ENCODE measurements at regions not wholly inside any gene's neighbourhood (a gene's known extent, or its start where the extent isn't known, plus 50 kb on each side); places are given as distances from the start of the nearest gene placed in this dataset.

DNA sequence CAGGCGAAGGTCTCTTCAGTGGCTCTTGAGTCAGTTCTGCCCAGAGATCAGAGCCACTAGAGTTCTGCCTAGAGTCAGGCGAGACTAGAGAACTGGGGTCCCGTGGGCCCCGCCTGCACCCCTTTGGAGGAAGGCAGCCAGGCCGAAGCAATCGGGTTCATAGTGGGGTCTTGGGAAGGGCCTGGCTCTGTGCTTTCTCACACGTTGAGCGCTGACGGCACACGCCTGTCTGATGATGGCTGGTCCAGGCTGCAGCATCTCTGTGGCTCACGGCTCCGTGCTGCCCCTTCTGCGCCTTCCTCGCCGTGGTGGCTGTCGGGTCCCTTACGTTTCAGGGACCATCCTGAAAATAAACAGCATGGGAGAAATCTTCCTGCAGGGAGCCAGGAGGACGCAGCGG, 78.3 kb upstream of the RNU6ATAC start:
- TF ChIP-seq EZH2 (IDR thresholded peaks at IDR 0.05; ENCODE audit: borderline replicate concordance, low read length), result no peak
- TF ChIP-seq, protein P1, sequence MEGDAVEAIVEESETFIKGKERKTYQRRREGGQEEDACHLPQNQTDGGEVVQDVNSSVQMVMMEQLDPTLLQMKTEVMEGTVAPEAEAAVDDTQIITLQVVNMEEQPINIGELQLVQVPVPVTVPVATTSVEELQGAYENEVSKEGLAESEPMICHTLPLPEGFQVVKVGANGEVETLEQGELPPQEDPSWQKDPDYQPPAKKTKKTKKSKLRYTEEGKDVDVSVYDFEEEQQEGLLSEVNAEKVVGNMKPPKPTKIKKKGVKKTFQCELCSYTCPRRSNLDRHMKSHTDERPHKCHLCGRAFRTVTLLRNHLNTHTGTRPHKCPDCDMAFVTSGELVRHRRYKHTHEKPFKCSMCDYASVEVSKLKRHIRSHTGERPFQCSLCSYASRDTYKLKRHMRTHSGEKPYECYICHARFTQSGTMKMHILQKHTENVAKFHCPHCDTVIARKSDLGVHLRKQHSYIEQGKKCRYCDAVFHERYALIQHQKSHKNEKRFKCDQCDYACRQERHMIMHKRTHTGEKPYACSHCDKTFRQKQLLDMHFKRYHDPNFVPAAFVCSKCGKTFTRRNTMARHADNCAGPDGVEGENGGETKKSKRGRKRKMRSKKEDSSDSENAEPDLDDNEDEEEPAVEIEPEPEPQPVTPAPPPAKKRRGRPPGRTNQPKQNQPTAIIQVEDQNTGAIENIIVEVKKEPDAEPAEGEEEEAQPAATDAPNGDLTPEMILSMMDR (conservative IDR thresholded peaks at IDR 0.05 in 1 of 2, IDR thresholded peaks at IDR 0.05 in 1 of 2; ENCODE audit: extremely low read depth in 1 of 2, insufficient read depth in 1 of 2, low read depth in 1 of 2, low read length in 2 of 2), result no peak
